Fibroblast of upper back skin (primary cell): ENCODE measurements at regions not wholly inside any gene's neighbourhood (a gene's known extent, or its start where the extent isn't known, plus 50 kb on each side); places are given as distances from the start of the nearest gene placed in this dataset.

Experiments used
- DNase-seq: peaks from one replicate; pipeline ENCODE4 v3.0.0-alpha.2; 2013

DNA sequence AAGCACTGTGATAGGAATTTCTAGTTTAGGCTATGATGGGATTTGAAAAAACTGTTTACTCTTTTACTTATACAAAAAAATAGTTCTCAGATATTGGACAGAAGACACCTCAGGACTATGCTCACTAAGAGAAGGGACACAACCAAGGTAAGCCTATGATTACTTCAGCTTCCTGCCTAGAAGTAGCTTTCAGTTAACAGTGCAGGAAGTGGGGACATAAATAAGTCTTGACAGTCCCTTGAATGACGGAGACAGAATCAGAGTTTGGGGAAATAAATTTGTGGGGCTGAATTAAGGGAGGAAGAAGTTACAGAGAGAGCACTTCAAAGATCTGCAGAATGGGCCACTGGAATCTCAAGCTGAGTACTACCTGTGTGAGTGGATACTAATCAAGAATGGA is 53.8 kb upstream of the OLFM3 start:
- no peak for DNase-seq

DNA sequence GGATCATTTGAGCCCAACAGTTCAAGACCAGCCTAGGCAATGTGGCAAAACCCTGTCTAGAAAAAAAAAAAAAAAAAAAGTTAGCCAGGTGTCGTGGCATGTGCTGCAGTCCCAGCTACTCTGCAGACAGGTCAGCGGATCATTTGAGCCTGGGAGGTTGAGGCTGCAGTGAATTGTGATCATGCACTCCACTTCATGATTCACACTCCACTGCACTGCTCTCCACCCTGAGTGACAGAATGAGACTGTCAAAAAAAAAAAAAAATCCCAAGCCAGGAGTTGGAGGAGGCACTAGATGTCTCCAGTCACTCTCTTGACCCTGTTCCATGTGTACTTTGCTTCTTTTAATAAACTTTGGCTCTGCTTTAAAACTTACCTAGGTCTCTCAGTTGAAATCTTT is 51.0 kb upstream of the OLFM3 start:
- no peak for DNase-seq
